PC-9 (cell line): ENCODE measurements at regions not wholly inside any gene's neighbourhood (a gene's known extent, or its start where the extent isn't known, plus 50 kb on each side); places are given as distances from the start of the nearest gene placed in this dataset.

Experiments used
- CTCF ChIP-seq: fragments of 200-600 bp; sonication (generic); conservative IDR thresholded peaks from 2 replicates; pipeline ENCODE4 v1.6.1; 2017; ENCODE audit warnings: mixed run types, antibody characterized with exemption, mild to moderate bottlenecking, moderate library complexity
- EZH2 ChIP-seq: fragments of 200-600 bp; sonication (generic); IDR thresholded peaks from 2 replicates; pipeline ENCODE4 v1.8.0; 2017; ENCODE audit warnings: antibody characterized with exemption, low read depth

GRCh38 chr13:77391475-77391874, 64.6 kb upstream of the MYCBP2 start:
- TF ChIP-seq CTCF, result no peak
- TF ChIP-seq EZH2, result no peak
